ENCODE measurements at regions not wholly inside any gene's neighbourhood (a gene's known extent, or its start where the extent isn't known, plus 50 kb on each side); places are given as distances from the start of the nearest gene placed in this dataset.

GRCh38 chr9:16236311-16236710 is 634.2 kb downstream of the BNC2 start:
- no peak for TF ChIP-seq CTCF (IDR thresholded peaks at IDR 0.05; ENCODE audit: insufficient read depth, low read length, poor library complexity, severe bottlenecking)
- H3K27me3 ChIP-seq (replicated peaks; ENCODE audit: control insufficient read depth, insufficient read depth, low read length), result no peaks in the 10 kb centered on the region
- DNase-seq (ENCODE audit: extremely low read depth, insufficient read length), result no peak
- no peak overlapping the region for H3K4me3 ChIP-seq (replicated peaks; ENCODE audit: low read depth, low read length)
- H3K36me3 ChIP-seq (ENCODE audit: control insufficient read depth, insufficient read depth, low read length), result no peaks in the 10 kb centered on the region

GRCh38 chr9:16236882-16237281 is 633.6 kb downstream of the BNC2 start:
- H3K36me3 ChIP-seq (ENCODE audit: control insufficient read depth, insufficient read depth, low read length), result no peaks in the 10 kb centered on the region
- no peak overlapping the region for H3K4me3 ChIP-seq (replicated peaks; ENCODE audit: low read depth, low read length)
- H3K27me3 ChIP-seq (replicated peaks; ENCODE audit: control insufficient read depth, insufficient read depth, low read length), result no peaks in the 10 kb centered on the region
- DNase-seq (ENCODE audit: extremely low read depth, insufficient read length), result no peak
- no peak for TF ChIP-seq CTCF (IDR thresholded peaks at IDR 0.05; ENCODE audit: insufficient read depth, low read length, poor library complexity, severe bottlenecking)

DNA sequence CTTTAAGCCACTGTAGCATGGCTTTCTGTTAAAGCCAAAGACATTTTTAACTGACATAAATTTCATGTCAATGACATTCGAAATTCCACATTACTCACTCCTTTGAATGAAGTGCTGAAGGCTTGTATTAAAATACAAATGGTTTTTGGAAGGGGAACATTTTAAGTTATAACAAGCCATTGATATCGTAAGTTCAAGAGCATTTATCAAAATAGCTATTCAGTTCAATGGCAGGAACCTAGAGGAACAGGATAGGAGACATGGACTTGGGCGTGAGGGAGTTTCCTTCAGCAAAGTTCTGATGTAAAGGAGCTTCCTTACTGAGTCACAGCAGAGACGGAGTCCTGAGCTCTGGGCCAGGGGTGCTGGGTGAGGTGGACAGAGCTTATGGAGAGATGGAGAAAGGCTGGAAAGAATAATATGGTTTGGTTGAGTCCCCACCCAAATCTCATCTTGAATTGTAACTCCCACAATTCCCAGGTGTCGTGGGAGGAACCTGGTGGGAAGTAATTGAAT is 631.8 kb downstream of the BNC2 start:
- DNase-seq (ENCODE audit: extremely low read depth, insufficient read length), result no peak
- H3K36me3 ChIP-seq (ENCODE audit: control insufficient read depth, insufficient read depth, low read length), result no peaks in the 10 kb centered on the region
- no peak overlapping the region for H3K4me3 ChIP-seq (replicated peaks; ENCODE audit: low read depth, low read length)
- TF ChIP-seq CTCF (IDR thresholded peaks at IDR 0.05; ENCODE audit: insufficient read depth, low read length, poor library complexity, severe bottlenecking), result no peak
- H3K27me3 ChIP-seq (replicated peaks; ENCODE audit: control insufficient read depth, insufficient read depth, low read length), result no peaks in the 10 kb centered on the region

DNA sequence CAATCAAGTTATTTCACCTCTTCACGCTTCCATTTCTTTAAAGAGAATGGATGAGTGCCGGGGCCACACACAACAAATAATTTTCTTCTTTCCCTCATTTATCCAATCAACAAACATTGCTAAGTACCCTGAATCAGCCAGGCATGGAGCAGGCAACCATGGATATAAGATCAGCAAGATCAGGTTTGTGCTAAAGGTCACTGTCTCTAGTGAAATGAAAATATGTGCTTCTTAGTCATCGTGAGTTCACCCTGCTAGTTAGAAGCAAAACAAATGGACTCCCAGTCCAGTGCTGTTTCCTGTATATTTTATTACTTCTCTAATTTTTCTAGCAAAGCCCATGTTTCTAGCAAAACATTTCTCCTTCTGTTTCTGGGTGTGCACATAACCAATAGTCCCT is 629.2 kb downstream of the BNC2 start:
- no peak for TF ChIP-seq CTCF (IDR thresholded peaks at IDR 0.05; ENCODE audit: insufficient read depth, low read length, poor library complexity, severe bottlenecking)
- Histone ChIP-seq H3K36me3 (ENCODE audit: control insufficient read depth, insufficient read depth, low read length) (no peaks in the 10 kb centered on the region), H3K4me3 (replicated peaks; ENCODE audit: low read depth, low read length) (no peak overlapping the region), H3K27me3 (replicated peaks; ENCODE audit: control insufficient read depth, insufficient read depth, low read length) (no peaks in the 10 kb centered on the region)
- DNase-seq (ENCODE audit: extremely low read depth, insufficient read length), result no peak

GRCh38 chr9:16243798-16244197 is 626.7 kb downstream of the BNC2 start:
- TF ChIP-seq CTCF (IDR thresholded peaks at IDR 0.05; ENCODE audit: insufficient read depth, low read length, poor library complexity, severe bottlenecking), result no peak
- no peak for DNase-seq (ENCODE audit: extremely low read depth, insufficient read length)
- H3K27me3 ChIP-seq (replicated peaks; ENCODE audit: control insufficient read depth, insufficient read depth, low read length), result no peaks in the 10 kb centered on the region
- H3K4me3 ChIP-seq (replicated peaks; ENCODE audit: low read depth, low read length), result no peak overlapping the region
- no peaks in the 10 kb centered on the region for H3K36me3 ChIP-seq (ENCODE audit: control insufficient read depth, insufficient read depth, low read length)
